OCI-LY3 (cell line): ENCODE measurements at regions not wholly inside any gene's neighbourhood (a gene's known extent, or its start where the extent isn't known, plus 50 kb on each side); places are given as distances from the start of the nearest gene placed in this dataset.

ENCODE experiments used
- CTCF ChIP-seq: fragments of 200-600, 300-600 bp; sonication (generic); IDR thresholded peaks from 2 replicates; pipeline ENCODE4 v1.5.1; 2014; ENCODE audit warnings: antibody characterized with exemption, low read length, low read depth
- EZH2phosphoT487 ChIP-seq: fragments of 200-600 bp; shearing (Covaris generic); IDR thresholded peaks from 2 replicates; pipeline ENCODE4 v1.6.1; 2018; ENCODE audit warnings: antibody characterized with exemption, mixed run types, low read depth

GRCh38 chr2:234835738-234836137 lies 116.1 kb upstream of the SH3BP4 start:
- TF ChIP-seq CTCF = no peak
- no peak for TF ChIP-seq EZH2phosphoT487
